SK-N-SH (cell line): ENCODE measurements at regions not wholly inside any gene's neighbourhood (a gene's known extent, or its start where the extent isn't known, plus 50 kb on each side); places are given as distances from the start of the nearest gene placed in this dataset.

ENCODE experiments used
- CTCF ChIA-PET: fragments of 300-600, 350-600 bp; formaldehyde crosslinking; extraction: SDS; loops from one replicate; lab custom pipeline; 2021; lab: Yijun Ruan, JAX
- POLR2A ChIA-PET: fragments of 350-600 bp; sonication (Branson Sonifier 250); formaldehyde crosslinking; extraction: SDS; loops from one replicate; lab custom pipeline; 2020; ENCODE audit warnings: antibody characterized with exemption, inconsistent platforms; lab: Yijun Ruan, JAX
- DNase-seq: peaks from one replicate; pipeline ENCODE4 v3.0.0; 2012
- H2AFZ ChIP-seq: fragments of 200-600 bp; sonication (generic); 2 replicates; pipeline ENCODE4 v1.8.1; 2016; ENCODE audit warnings: antibody characterized with exemption, mild to moderate bottlenecking, low read depth
- H3F3A ChIP-seq: fragments of 200-600 bp; sonication (generic); replicated peaks from 2 replicates; pipeline ENCODE3; 2016; ENCODE audit warnings: antibody characterized with exemption, mild to moderate bottlenecking; ENCODE audit not compliant: insufficient read depth
- H3K27ac ChIP-seq, 2 experiments: fragments of 200-500 bp in 1 of 2; fragments of 200-600 bp in 1 of 2; sonication (Bioruptor generic) in 1 of 2; sonication (generic), shearing (Covaris generic) in 1 of 2; 2 replicates each; pipeline versions ENCODE4 v1.5.1 to v1.6.1; 2014 to 2016; ENCODE audit warnings: low read depth in 2 of 2, inconsistent platforms in 1 of 2, low read length in 1 of 2, mild to moderate bottlenecking in 1 of 2, mixed read lengths in 1 of 2
- H3K27me3 ChIP-seq: fragments of 200-600 bp; sonication (generic), shearing (Covaris generic); 2 replicates; pipeline ENCODE4 v1.6.1; 2016; ENCODE audit warnings: mixed run types; ENCODE audit not compliant: insufficient read depth
- H3K36me3 ChIP-seq, 2 experiments: fragments of 200-500 bp in 1 of 2; fragments of 200-600 bp in 1 of 2; sonication (Bioruptor generic) in 1 of 2; sonication (generic) in 1 of 2; replicated peaks in 1 of 2; 2 replicates each; pipeline versions ENCODE3 to v1.5.1; 2014 to 2016; ENCODE audit warnings: low read length in 1 of 2, mild to moderate bottlenecking in 1 of 2; ENCODE audit not compliant: insufficient read depth in 2 of 2, control insufficient read depth in 1 of 2
- H3K4me1 ChIP-seq, 2 experiments: fragments of 200-500 bp in 1 of 2; fragments of 200-600 bp in 1 of 2; sonication (Bioruptor generic) in 1 of 2; sonication (generic), shearing (Covaris generic) in 1 of 2; 2 replicates each; pipeline versions ENCODE4 v1.5.1 to v1.6.1; 2014 to 2016; ENCODE audit warnings: low read depth in 1 of 2, low read length in 1 of 2, mixed run types in 1 of 2; ENCODE audit not compliant: insufficient read depth in 2 of 2, control insufficient read depth in 1 of 2
- H3K4me2 ChIP-seq: fragments of 200-600 bp; sonication (generic), shearing (Covaris generic); 2 replicates; pipeline ENCODE4 v1.6.1; 2017; ENCODE audit warnings: mixed run types
- H3K4me3 ChIP-seq, 2 experiments: fragments of 200-500 bp in 1 of 2; fragments of 200-600 bp in 1 of 2; sonication (Bioruptor generic) in 1 of 2; sonication (generic), shearing (Covaris generic) in 1 of 2; 2 replicates each; pipeline versions ENCODE4 v1.5.1 to v1.8.1; 2014 to 2016; ENCODE audit warnings: low read depth in 2 of 2, inconsistent platforms in 1 of 2, low read length in 1 of 2, mild to moderate bottlenecking in 1 of 2, mixed read lengths in 1 of 2, moderate library complexity in 1 of 2
- H3K79me2 ChIP-seq: fragments of 200-600 bp; sonication (generic); 2 replicates; pipeline ENCODE4 v1.8.1; 2017; ENCODE audit warnings: mild to moderate bottlenecking; ENCODE audit not compliant: insufficient read depth
- H3K9ac ChIP-seq: fragments of 200-600 bp; sonication (generic); 2 replicates; pipeline ENCODE4 v1.6.1; 2017; ENCODE audit warnings: mixed run types
- H3K9me2 ChIP-seq: fragments of 200-600 bp; sonication (generic); 2 replicates; pipeline ENCODE4 v1.6.1; 2017; ENCODE audit warnings: mixed run types
- H3K9me3 ChIP-seq: fragments of 200-600 bp; sonication (generic); 2 replicates; pipeline ENCODE4 v1.6.1; 2017; ENCODE audit warnings: mixed run types, mild to moderate bottlenecking, moderate library complexity
- H4K20me1 ChIP-seq: fragments of 200-600 bp; sonication (generic); 2 replicates; pipeline ENCODE4 v1.6.1; 2017; ENCODE audit warnings: mild to moderate bottlenecking, mixed run types; ENCODE audit not compliant: insufficient read depth
- CHD2 ChIP-seq: fragments of 150-350 bp; IDR thresholded peaks from 2 replicates; pipeline ENCODE4 v1.6.1; 2018; ENCODE audit warnings: low read length; ENCODE audit not compliant: partially characterized antibody
- ELF1 ChIP-seq: IDR thresholded peaks from 2 replicates; pipeline ENCODE4 v1.4.0; 2012
- EP300 ChIP-seq, 2 experiments: IDR thresholded peaks; 2 replicates each; pipeline versions ENCODE4 v1.4.0 to v1.6.1; 2012; ENCODE audit warnings: borderline replicate concordance in 1 of 2, low read depth in 1 of 2, low read length in 1 of 2
- EZH2phosphoT487 ChIP-seq: fragments of 200-600 bp; sonication (generic); IDR thresholded peaks from 2 replicates; pipeline ENCODE4 v1.6.1; 2017; ENCODE audit warnings: low read depth, mixed run types, mild to moderate bottlenecking, antibody characterized with exemption, moderate library complexity, borderline replicate concordance
- FOSL2 ChIP-seq: IDR thresholded peaks from 2 replicates; pipeline ENCODE4 v1.4.0; 2012; ENCODE audit warnings: low read depth, mild to moderate bottlenecking, moderate library complexity, borderline replicate concordance
- FOXM1 ChIP-seq: IDR thresholded peaks from 2 replicates; pipeline ENCODE4 v1.4.0; 2012; ENCODE audit warnings: low read depth, mild to moderate bottlenecking
- MXI1 ChIP-seq: IDR thresholded peaks from 2 replicates; pipeline ENCODE4 v1.6.1; 2012; ENCODE audit warnings: mild to moderate bottlenecking, low read depth, low read length, improper control_type of control experiment
- NFIC ChIP-seq: IDR thresholded peaks from 2 replicates; pipeline ENCODE4 v1.4.0; 2012; ENCODE audit warnings: borderline replicate concordance
- NRF1 ChIP-seq: IDR thresholded peaks from 2 replicates; pipeline ENCODE4 v1.6.1; 2012; ENCODE audit warnings: low read depth, mild to moderate bottlenecking, low read length
- POLR2AphosphoS5 ChIP-seq: IDR thresholded peaks from 2 replicates; pipeline ENCODE4 v1.6.1; 2012; ENCODE audit warnings: low read depth, low read length
- RAD21 ChIP-seq: IDR thresholded peaks from 2 replicates; pipeline ENCODE4 v1.6.1; 2012; ENCODE audit warnings: mild to moderate bottlenecking, low read length
- RCOR1 ChIP-seq: fragments of 150-350 bp; IDR thresholded peaks from 2 replicates; pipeline ENCODE4 v1.6.1; 2017; ENCODE audit warnings: antibody characterized with exemption, low read length
- RXRA ChIP-seq: IDR thresholded peaks from 2 replicates; pipeline ENCODE4 v1.4.0; 2012; ENCODE audit warnings: low read depth, mild to moderate bottlenecking, borderline replicate concordance
- SIN3A ChIP-seq: IDR thresholded peaks from 2 replicates; pipeline ENCODE4 v1.6.1; 2012; ENCODE audit warnings: low read depth, mild to moderate bottlenecking, low read length, moderate library complexity, borderline replicate concordance
- SMC3 ChIP-seq: IDR thresholded peaks from 2 replicates; pipeline ENCODE4 v1.6.1; 2012; ENCODE audit warnings: low read depth, low read length, improper control_type of control experiment
- TAF1 ChIP-seq: IDR thresholded peaks from 2 replicates; pipeline ENCODE4 v1.6.1; 2012; ENCODE audit warnings: low read depth, mild to moderate bottlenecking, low read length, moderate library complexity, borderline replicate concordance
- TCF12 ChIP-seq: IDR thresholded peaks from 2 replicates; pipeline ENCODE4 v1.4.0; 2012
- TEAD4 ChIP-seq: IDR thresholded peaks from 2 replicates; pipeline ENCODE4 v1.4.0; 2012; ENCODE audit warnings: mild to moderate bottlenecking, borderline replicate concordance; ENCODE audit not compliant: insufficient read depth
- YY1 ChIP-seq: IDR thresholded peaks from 2 replicates; pipeline ENCODE4 v1.4.0; 2012; ENCODE audit warnings: low read depth, mild to moderate bottlenecking
- WGBS: methylation state at CpG from one replicate; pipeline ENCODE4 v1.1.6; 2017; ENCODE audit warnings: low lambda C conversion rate; 5-methylcytosine and 5-hydroxymethylcytosine counted together
- TF ChIP-seq, protein P1 (sequence below): fragments of 150-350 bp; IDR thresholded peaks from 2 replicates; pipeline ENCODE4 v1.6.1; 2016; ENCODE audit warnings: mild to moderate bottlenecking, low read depth, low read length
- TF ChIP-seq, protein P2 (sequence below): IDR thresholded peaks from 2 replicates; pipeline ENCODE4 v1.4.0; 2012; ENCODE audit warnings: low read depth, borderline replicate concordance
- TF ChIP-seq, protein P3 (sequence below): IDR thresholded peaks from 2 replicates; pipeline ENCODE4; 2012
- TF ChIP-seq, protein P4 (sequence below): IDR thresholded peaks from 2 replicates; pipeline ENCODE4 v1.4.0; 2012; ENCODE audit warnings: low read depth, borderline replicate concordance
- TF ChIP-seq, protein P5 (sequence below): fragments of 150-350 bp; IDR thresholded peaks from 2 replicates; pipeline ENCODE4 v1.6.1; 2017; ENCODE audit warnings: antibody characterized with exemption, low read length, low read depth, borderline replicate concordance
- TF ChIP-seq, protein P6 (sequence below): IDR thresholded peaks from 2 replicates; pipeline ENCODE4 v1.4.0; 2012; ENCODE audit warnings: low read depth
- TF ChIP-seq, protein P7 (sequence below): fragments of 200-600 bp; sonication (generic); IDR thresholded peaks from 2 replicates; pipeline ENCODE4 v1.6.1; 2017; ENCODE audit warnings: antibody characterized with exemption, mild to moderate bottlenecking, moderate library complexity

DNA sequence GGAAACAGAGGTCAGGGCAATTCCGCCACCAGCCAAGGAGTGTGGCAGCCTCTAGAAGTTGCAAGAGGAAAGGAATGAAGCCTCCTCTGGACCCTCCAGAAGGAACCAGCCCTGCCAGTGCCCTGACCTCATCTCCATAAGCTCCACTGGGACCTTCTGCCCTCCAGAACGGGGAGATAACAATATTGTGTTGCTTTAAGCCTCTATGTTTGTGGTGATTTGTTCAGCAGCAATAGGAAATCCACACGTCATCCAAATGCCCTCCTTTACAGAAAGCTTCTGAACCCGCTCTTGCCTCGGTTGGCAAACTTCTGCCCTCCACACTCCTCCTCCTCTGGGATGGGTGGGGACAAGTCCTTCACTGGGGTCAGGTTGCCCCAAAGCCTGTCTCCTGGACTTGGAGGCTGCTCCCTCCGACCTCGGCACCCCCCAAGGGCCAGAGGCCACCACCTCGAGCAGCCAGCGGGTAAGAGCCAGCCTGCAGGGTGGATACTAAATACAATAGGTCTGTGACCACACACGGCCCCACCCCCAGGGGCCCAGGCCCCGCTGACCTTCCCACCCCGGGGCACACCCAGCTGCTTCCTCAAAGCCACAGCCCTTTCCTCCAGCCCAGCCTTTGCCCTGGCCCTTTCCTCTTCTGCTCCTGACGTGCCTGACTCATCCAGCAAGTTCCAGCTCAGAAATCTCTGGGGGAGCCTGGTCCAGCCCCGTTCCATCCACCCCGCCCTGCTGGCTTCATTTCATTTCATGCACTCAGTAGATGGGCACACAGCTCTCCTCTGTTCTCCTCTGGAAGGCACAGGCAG is 58.7 kb upstream of the NCOR2 start:
- ChIA-PET CTCF (no interaction called here), POLR2A (no interaction called here)
- Histone ChIP-seq H3K9ac (no peak overlapping the region), H3K27me3 (no peaks in the 10 kb centered on the region), H3K9me3 (no peaks in the 10 kb centered on the region), H3K79me2 (no peaks in the 10 kb centered on the region), H3K4me2 (peak overlapping the region; percentile 38; the same call in 1 of the 2 replicates), H3K36me3 (no peaks in the 10 kb centered on the region), H3K4me3 (no peak overlapping the region), H3K4me1 (peaks cover 0 to 7% of the 10 kb centered on the region in 2 experiments; a peak in 1 of 4 replicates), H3K9me2 (no peaks in the 10 kb centered on the region), H3F3A (no peaks in the 10 kb centered on the region), H2AFZ (0 out of 2 replicates have a peak overlapping the region, but pooled peaks have one; percentile 67), H4K20me1 (no peaks in the 10 kb centered on the region), H3K27ac (no peak overlapping the region)
- 63% methylated on average over 9 of the region's 15 CpGs for WGBS
- no peak for DNase-seq
- TF ChIP-seq SMC3 (no peak), RXRA (no peak), TEAD4 (no peak), ELF1 (no peak), EZH2phosphoT487 (no peak), TCF12 (peak; percentile 25; the same call in 1 of the 2 replicates), FOXM1 (no peak), SIN3A (no peak), TAF1 (no peak), EP300 (IDR thresholded peaks at IDR 0.05; ENCODE audit: borderline replicate concordance in 1 of 2, low read depth in 1 of 2, low read length in 1 of 2) (peak in 1 of 2 experiments; percentile 22; a peak in 1 of 4 replicates), RCOR1 (no peak), FOSL2 (peak; percentile 33; the same call in 1 of the 2 replicates), NRF1 (no peak), MXI1 (no peak), NFIC (peak; percentile 35), YY1 (no peak), CHD2 (no peak), POLR2AphosphoS5 (no peak), RAD21 (no peak)
- TF ChIP-seq, protein P1, sequence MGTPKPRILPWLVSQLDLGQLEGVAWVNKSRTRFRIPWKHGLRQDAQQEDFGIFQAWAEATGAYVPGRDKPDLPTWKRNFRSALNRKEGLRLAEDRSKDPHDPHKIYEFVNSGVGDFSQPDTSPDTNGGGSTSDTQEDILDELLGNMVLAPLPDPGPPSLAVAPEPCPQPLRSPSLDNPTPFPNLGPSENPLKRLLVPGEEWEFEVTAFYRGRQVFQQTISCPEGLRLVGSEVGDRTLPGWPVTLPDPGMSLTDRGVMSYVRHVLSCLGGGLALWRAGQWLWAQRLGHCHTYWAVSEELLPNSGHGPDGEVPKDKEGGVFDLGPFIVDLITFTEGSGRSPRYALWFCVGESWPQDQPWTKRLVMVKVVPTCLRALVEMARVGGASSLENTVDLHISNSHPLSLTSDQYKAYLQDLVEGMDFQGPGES = no peak
- TF ChIP-seq, protein P2, sequence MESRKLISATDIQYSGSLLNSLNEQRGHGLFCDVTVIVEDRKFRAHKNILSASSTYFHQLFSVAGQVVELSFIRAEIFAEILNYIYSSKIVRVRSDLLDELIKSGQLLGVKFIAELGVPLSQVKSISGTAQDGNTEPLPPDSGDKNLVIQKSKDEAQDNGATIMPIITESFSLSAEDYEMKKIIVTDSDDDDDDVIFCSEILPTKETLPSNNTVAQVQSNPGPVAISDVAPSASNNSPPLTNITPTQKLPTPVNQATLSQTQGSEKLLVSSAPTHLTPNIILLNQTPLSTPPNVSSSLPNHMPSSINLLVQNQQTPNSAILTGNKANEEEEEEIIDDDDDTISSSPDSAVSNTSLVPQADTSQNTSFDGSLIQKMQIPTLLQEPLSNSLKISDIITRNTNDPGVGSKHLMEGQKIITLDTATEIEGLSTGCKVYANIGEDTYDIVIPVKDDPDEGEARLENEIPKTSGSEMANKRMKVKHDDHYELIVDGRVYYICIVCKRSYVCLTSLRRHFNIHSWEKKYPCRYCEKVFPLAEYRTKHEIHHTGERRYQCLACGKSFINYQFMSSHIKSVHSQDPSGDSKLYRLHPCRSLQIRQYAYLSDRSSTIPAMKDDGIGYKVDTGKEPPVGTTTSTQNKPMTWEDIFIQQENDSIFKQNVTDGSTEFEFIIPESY = no peak
- TF ChIP-seq, protein P3, sequence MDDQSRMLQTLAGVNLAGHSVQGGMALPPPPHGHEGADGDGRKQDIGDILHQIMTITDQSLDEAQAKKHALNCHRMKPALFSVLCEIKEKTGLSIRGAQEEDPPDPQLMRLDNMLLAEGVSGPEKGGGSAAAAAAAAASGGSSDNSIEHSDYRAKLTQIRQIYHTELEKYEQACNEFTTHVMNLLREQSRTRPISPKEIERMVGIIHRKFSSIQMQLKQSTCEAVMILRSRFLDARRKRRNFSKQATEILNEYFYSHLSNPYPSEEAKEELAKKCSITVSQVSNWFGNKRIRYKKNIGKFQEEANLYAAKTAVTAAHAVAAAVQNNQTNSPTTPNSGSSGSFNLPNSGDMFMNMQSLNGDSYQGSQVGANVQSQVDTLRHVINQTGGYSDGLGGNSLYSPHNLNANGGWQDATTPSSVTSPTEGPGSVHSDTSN = no peak
- TF ChIP-seq, protein P4, sequence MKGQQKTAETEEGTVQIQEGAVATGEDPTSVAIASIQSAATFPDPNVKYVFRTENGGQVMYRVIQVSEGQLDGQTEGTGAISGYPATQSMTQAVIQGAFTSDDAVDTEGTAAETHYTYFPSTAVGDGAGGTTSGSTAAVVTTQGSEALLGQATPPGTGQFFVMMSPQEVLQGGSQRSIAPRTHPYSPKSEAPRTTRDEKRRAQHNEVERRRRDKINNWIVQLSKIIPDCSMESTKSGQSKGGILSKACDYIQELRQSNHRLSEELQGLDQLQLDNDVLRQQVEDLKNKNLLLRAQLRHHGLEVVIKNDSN = no peak
- TF ChIP-seq, protein P5, sequence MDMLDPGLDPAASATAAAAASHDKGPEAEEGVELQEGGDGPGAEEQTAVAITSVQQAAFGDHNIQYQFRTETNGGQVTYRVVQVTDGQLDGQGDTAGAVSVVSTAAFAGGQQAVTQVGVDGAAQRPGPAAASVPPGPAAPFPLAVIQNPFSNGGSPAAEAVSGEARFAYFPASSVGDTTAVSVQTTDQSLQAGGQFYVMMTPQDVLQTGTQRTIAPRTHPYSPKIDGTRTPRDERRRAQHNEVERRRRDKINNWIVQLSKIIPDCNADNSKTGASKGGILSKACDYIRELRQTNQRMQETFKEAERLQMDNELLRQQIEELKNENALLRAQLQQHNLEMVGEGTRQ = no peak
- TF ChIP-seq, protein P6, sequence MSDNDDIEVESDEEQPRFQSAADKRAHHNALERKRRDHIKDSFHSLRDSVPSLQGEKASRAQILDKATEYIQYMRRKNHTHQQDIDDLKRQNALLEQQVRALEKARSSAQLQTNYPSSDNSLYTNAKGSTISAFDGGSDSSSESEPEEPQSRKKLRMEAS = no peak
- TF ChIP-seq, protein P7, sequence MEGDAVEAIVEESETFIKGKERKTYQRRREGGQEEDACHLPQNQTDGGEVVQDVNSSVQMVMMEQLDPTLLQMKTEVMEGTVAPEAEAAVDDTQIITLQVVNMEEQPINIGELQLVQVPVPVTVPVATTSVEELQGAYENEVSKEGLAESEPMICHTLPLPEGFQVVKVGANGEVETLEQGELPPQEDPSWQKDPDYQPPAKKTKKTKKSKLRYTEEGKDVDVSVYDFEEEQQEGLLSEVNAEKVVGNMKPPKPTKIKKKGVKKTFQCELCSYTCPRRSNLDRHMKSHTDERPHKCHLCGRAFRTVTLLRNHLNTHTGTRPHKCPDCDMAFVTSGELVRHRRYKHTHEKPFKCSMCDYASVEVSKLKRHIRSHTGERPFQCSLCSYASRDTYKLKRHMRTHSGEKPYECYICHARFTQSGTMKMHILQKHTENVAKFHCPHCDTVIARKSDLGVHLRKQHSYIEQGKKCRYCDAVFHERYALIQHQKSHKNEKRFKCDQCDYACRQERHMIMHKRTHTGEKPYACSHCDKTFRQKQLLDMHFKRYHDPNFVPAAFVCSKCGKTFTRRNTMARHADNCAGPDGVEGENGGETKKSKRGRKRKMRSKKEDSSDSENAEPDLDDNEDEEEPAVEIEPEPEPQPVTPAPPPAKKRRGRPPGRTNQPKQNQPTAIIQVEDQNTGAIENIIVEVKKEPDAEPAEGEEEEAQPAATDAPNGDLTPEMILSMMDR = no peak
